NCI-H128 (cell line): ENCODE measurements at regions not wholly inside any gene's neighbourhood (a gene's known extent, or its start where the extent isn't known, plus 50 kb on each side); places are given as distances from the start of the nearest gene placed in this dataset.

Experiments
- DNase-seq: peaks from one replicate; lab custom pipeline; 2025; ENCODE audit not compliant: unreplicated experiment; lab: John Stamatoyannopoulos, UW

- DNase-seq = no peak
These were observed 144.0 kb upstream of the OBI1 start for GRCh38 chr13:78802912-78803311.

GRCh38 chr13:78787190-78787589, 128.2 kb upstream of the OBI1 start:
- no peak for DNase-seq

- DNase-seq = no peak
These were observed 127.5 kb upstream of the OBI1 start for GRCh38 chr13:78786459-78786858.

- no peak for DNase-seq
These were observed 126.8 kb upstream of the OBI1 start for GRCh38 chr13:78785764-78786163.

- DNase-seq = no peak
These were observed 125.2 kb upstream of the OBI1 start for GRCh38 chr13:78784014-78784750.

- DNase-seq = no peak
These were observed 121.8 kb upstream of the OBI1 start for GRCh38 chr13:78780708-78781107.

- no peak for DNase-seq
These were observed 120.7 kb upstream of the OBI1 start for GRCh38 chr13:78779608-78780007.

GRCh38 chr13:78777976-78778375, 119.0 kb upstream of the OBI1 start:
- DNase-seq = peak; percentile 16

GRCh38 chr13:78777396-78777795, 118.4 kb upstream of the OBI1 start:
- no peak for DNase-seq

- no peak for DNase-seq
These were observed 114.0 kb upstream of the OBI1 start for GRCh38 chr13:78772933-78773332.

- no peak for DNase-seq
These were observed 111.6 kb upstream of the OBI1 start for GRCh38 chr13:78770601-78771000.

- DNase-seq = no peak
These were observed 110.0 kb upstream of the OBI1 start for GRCh38 chr13:78768950-78769349.

GRCh38 chr13:78764665-78765064, 105.7 kb upstream of the OBI1 start:
- DNase-seq = no peak

GRCh38 chr13:78762825-78763224, 103.9 kb upstream of the OBI1 start:
- DNase-seq = no peak

- no peak for DNase-seq
These were observed 100.7 kb upstream of the OBI1 start for GRCh38 chr13:78759704-78760103.

GRCh38 chr13:78758549-78758948, 99.6 kb upstream of the OBI1 start:
- no peak for DNase-seq

- no peak for DNase-seq
These were observed 94.5 kb upstream of the OBI1 start for GRCh38 chr13:78753435-78753834.

- no peak for DNase-seq
These were observed 91.8 kb upstream of the OBI1 start for GRCh38 chr13:78750735-78751134.

- no peak for DNase-seq
These were observed 85.0 kb upstream of the OBI1 start for GRCh38 chr13:78743973-78744372.

GRCh38 chr13:78742659-78743058, 83.7 kb upstream of the OBI1 start:
- peak; percentile 61 for DNase-seq

GRCh38 chr13:78736142-78736541, 77.2 kb upstream of the OBI1 start:
- DNase-seq = no peak

- DNase-seq = no peak
These were observed 73.6 kb upstream of the OBI1 start for GRCh38 chr13:78732445-78733017.

GRCh38 chr13:78722700-78723099, 63.7 kb upstream of the OBI1 start:
- no peak for DNase-seq
